Upper lobe of right lung (tissue), 1 donor: ENCODE measurements at regions not wholly inside any gene's neighbourhood (a gene's known extent, or its start where the extent isn't known, plus 50 kb on each side); places are given as distances from the start of the nearest gene placed in this dataset.
"Not testable (repeated sequence)": the region's sequence is repeated elsewhere in the genome, so short reads cannot be mapped to it uniquely, and the experiment has no call there.

ENCODE experiments used
- ATAC-seq: fragments of 200-7000 bp; cut with Tn5 transposase; one replicate; pipeline ENCODE4 v1.9.1; 2020; ENCODE audit warnings: mild to moderate bottlenecking, moderate library complexity
- DNase-seq: peaks from one replicate; pipeline ENCODE4 v3.0.0-alpha.2; 2020
- H3K27ac ChIP-seq: fragments of 200-600 bp; one replicate; pipeline ENCODE4 v1.8.0; 2022
- H3K27me3 ChIP-seq: fragments of 200-600 bp; one replicate; pipeline ENCODE4 v1.8.0; 2022; ENCODE audit warnings: mild to moderate bottlenecking
- H3K36me3 ChIP-seq: fragments of 200-600 bp; one replicate; pipeline ENCODE4 v1.8.0; 2022
- H3K4me1 ChIP-seq: fragments of 200-600 bp; one replicate; pipeline ENCODE4 v1.8.0; 2022
- H3K4me3 ChIP-seq: fragments of 200-600 bp; one replicate; pipeline ENCODE4 v1.8.0; 2022; ENCODE audit warnings: mild to moderate bottlenecking
- H3K9me3 ChIP-seq: fragments of 200-600 bp; one replicate; pipeline ENCODE4 v1.8.0; 2022
- CTCF ChIP-seq: fragments of 200-600 bp; IDR thresholded peaks from one replicate; pipeline ENCODE4 v1.8.0; 2022; ENCODE audit warnings: antibody characterized with exemption
- intact Hi-C: fragments of 100-400 bp; cut with DNase I; formaldehyde crosslinking; loops from one replicate; pipeline ENCODE4 v1.11.0; 2022
- donor health status: DM: no; HTN: yes; CAD: no; lungs with severe emphysema.

GRCh38 chr5:153258469-153258868 lies 232.0 kb upstream of the GRIA1 start:
- H3K36me3 ChIP-seq, result no peaks in the 10 kb centered on the region
- no peak overlapping the region for H3K4me3 ChIP-seq
- TF ChIP-seq CTCF, result no peak
- ATAC-seq (no peak), DNase-seq (no peak)
- H3K27me3 ChIP-seq, result no peaks in the 10 kb centered on the region
- no peaks in the 10 kb centered on the region for H3K4me1 ChIP-seq
- H3K9me3 ChIP-seq, result no peaks in the 10 kb centered on the region
- intact Hi-C loops, result no loop called here
- no peak overlapping the region for H3K27ac ChIP-seq

DNA sequence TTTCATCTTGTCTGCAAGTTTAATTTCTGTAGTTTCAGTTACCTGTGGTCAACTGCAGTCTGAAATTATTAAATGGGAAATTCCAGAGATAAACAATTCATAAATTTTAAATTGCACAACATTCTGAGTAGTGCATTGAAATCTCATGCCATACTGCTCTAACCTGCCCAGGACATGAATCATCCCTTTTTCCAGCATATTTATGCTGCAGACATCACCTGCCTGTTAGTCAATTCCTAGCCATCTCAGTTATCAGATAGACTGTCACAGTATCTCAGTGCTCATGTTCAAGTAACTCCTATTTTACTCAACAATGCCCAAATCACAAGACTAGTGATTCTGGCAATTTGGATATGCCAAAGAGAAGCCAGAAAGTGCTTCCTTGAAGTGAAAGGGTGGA lies 223.0 kb upstream of the GRIA1 start:
- Histone ChIP-seq H3K9me3 (no peaks in the 10 kb centered on the region), H3K4me3 (no peak overlapping the region)
- intact Hi-C loops, result no loop called here

DNA sequence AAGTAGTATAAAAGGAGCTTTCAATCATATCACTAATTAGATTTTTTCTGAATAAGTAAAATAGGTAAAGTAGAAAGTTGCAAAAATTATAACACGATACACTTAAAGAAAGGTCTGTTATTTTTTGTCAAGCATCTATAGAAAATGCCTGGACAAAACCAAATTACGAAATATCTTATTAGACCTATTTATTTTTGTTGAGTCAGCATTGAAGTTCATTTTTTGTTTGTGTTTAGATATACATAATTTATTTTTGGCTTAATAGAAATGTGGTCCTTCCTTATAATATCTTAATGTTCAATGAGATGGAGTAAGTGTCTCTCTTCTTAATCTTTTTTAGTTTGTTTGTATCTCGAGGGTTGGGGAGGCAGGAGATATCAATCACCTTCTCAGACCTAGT lies 214.8 kb upstream of the GRIA1 start:
- intact Hi-C loops, result no loop called here
- ATAC-seq (no peak), DNase-seq (no peak)
- Histone ChIP-seq H3K9me3 (no peaks in the 10 kb centered on the region), H3K4me3 (no peak overlapping the region), H3K36me3 (no peaks in the 10 kb centered on the region), H3K27ac (no peak overlapping the region), H3K27me3 (no peaks in the 10 kb centered on the region), H3K4me1 (no peaks in the 10 kb centered on the region)
- TF ChIP-seq CTCF, result no peak

More for the DNA sequence above, 223.0 kb upstream of the GRIA1 start:
- ATAC-seq, result no peak
- Histone ChIP-seq H3K27ac (no peak overlapping the region), H3K4me1 (no peaks in the 10 kb centered on the region), H3K27me3 (no peaks in the 10 kb centered on the region), H3K36me3 (no peaks in the 10 kb centered on the region)
- no peak for DNase-seq
- no peak for TF ChIP-seq CTCF

DNA sequence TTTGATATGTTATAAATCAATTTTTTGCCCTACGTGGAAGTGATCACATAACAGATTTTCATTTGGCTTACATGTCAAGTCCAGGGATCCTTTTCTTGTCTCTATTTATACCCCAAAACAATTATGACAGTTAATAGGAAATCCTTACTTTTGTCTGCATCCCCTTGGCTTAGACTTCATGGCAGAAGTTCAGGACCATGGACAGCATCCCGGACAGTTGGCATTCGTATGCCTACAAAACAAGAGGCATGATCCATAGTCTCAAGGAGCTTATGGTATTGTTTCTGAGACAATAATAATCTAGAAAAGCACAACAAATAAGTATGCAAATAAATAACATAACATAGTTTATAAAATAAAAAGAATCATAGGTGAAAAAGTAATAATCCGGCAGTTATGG lies 214.3 kb upstream of the GRIA1 start:
- intact Hi-C loops, result no loop called here
- Histone ChIP-seq H3K4me1 (no peaks in the 10 kb centered on the region), H3K27me3 (no peaks in the 10 kb centered on the region), H3K36me3 (no peaks in the 10 kb centered on the region), H3K4me3 (no peak overlapping the region), H3K9me3 (no peaks in the 10 kb centered on the region), H3K27ac (no peak overlapping the region)
- no peak for TF ChIP-seq CTCF
- DNase-seq, result no peak
- no peak for ATAC-seq

GRCh38 chr5:153296251-153296844 lies 194.1 kb upstream of the GRIA1 start:
- H3K4me1 ChIP-seq, H3K36me3 ChIP-seq, H3K4me3 ChIP-seq, intact Hi-C loops, H3K27ac ChIP-seq, H3K27me3 ChIP-seq, DNase-seq, H3K9me3 ChIP-seq, ATAC-seq: not testable (repeated sequence)

DNA sequence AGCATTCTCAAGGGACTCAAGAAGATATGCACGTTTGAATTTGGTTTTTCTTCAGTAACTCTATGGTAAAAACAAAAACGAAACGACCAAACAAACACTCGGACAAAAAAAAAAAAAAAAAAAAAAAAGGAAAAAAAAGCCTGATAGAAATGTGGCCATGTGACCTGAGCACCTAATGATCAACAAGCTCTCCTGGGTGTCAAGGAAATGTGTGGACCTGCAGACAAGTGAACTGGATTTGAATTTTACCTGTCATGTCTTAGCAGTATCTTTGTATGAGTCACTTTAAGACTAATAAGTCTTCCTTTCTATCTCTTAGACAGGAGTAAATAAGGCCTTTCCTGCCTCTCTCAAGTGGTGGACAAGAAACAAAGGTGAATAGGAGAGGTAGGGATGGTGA lies 190.6 kb upstream of the GRIA1 start:
- no peaks in the 10 kb centered on the region for H3K27me3 ChIP-seq
- no peak for TF ChIP-seq CTCF
- H3K4me3 ChIP-seq, result no peak overlapping the region
- H3K4me1 ChIP-seq, result no peaks in the 10 kb centered on the region
- DNase-seq (no peak), ATAC-seq (no peak)
- H3K9me3 ChIP-seq, result no peaks in the 10 kb centered on the region
- no peaks in the 10 kb centered on the region for H3K36me3 ChIP-seq
- H3K27ac ChIP-seq, result no peak overlapping the region
- intact Hi-C loops, result no loop called here
